ENCODE measurements at regions not wholly inside any gene's neighbourhood (a gene's known extent, or its start where the extent isn't known, plus 50 kb on each side); places are given as distances from the start of the nearest gene placed in this dataset.

- TF ChIP-seq, protein P1, sequence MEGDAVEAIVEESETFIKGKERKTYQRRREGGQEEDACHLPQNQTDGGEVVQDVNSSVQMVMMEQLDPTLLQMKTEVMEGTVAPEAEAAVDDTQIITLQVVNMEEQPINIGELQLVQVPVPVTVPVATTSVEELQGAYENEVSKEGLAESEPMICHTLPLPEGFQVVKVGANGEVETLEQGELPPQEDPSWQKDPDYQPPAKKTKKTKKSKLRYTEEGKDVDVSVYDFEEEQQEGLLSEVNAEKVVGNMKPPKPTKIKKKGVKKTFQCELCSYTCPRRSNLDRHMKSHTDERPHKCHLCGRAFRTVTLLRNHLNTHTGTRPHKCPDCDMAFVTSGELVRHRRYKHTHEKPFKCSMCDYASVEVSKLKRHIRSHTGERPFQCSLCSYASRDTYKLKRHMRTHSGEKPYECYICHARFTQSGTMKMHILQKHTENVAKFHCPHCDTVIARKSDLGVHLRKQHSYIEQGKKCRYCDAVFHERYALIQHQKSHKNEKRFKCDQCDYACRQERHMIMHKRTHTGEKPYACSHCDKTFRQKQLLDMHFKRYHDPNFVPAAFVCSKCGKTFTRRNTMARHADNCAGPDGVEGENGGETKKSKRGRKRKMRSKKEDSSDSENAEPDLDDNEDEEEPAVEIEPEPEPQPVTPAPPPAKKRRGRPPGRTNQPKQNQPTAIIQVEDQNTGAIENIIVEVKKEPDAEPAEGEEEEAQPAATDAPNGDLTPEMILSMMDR (IDR thresholded peaks at IDR 0.05): no peak
- TF ChIP-seq POLR2A (IDR thresholded peaks at IDR 0.05): no peak
Observed at GRCh38 chr7:25847336-25848070, 304.5 kb upstream of the NFE2L3 start.
